ENCODE measurements at regions not wholly inside any gene's neighbourhood (a gene's known extent, or its start where the extent isn't known, plus 50 kb on each side); places are given as distances from the start of the nearest gene placed in this dataset.

GRCh38 chr12:45648070-45648469 is 81.4 kb upstream of the ARID2 start:
- Mint-ChIP-seq H3K36me3 (ENCODE audit: low read depth) (no peaks in the 10 kb centered on the region), H3K27ac (no peak overlapping the region), H3K4me1 (ENCODE audit: low read depth) (peaks cover 10% of the 10 kb centered on the region), H3K4me3 (no peak overlapping the region), H3K9me3 (no peaks in the 10 kb centered on the region), H3K27me3 (peaks cover 8% of the 10 kb centered on the region)

GRCh38 chr12:45651029-45651428 is 78.5 kb upstream of the ARID2 start:
- Mint-ChIP-seq H3K9me3 (no peaks in the 10 kb centered on the region), H3K27ac (no peak overlapping the region), H3K36me3 (ENCODE audit: low read depth) (no peaks in the 10 kb centered on the region), H3K27me3 (peaks cover 8% of the 10 kb centered on the region), H3K4me3 (no peak overlapping the region), H3K4me1 (ENCODE audit: low read depth) (no peaks in the 10 kb centered on the region)

- no peak overlapping the region for H3K27ac Mint-ChIP-seq
- no peak overlapping the region for H3K4me3 Mint-ChIP-seq
- H3K36me3 Mint-ChIP-seq (ENCODE audit: low read depth), result no peaks in the 10 kb centered on the region
- H3K27me3 Mint-ChIP-seq, result peaks cover 8% of the 10 kb centered on the region
- H3K9me3 Mint-ChIP-seq, result no peaks in the 10 kb centered on the region
- no peaks in the 10 kb centered on the region for H3K4me1 Mint-ChIP-seq (ENCODE audit: low read depth)
Observed at GRCh38 chr12:45654002-45654665, 75.4 kb upstream of the ARID2 start.

GRCh38 chr12:45655186-45655585 is 74.3 kb upstream of the ARID2 start:
- Mint-ChIP-seq H3K4me1 (ENCODE audit: low read depth) (no peaks in the 10 kb centered on the region), H3K36me3 (ENCODE audit: low read depth) (no peaks in the 10 kb centered on the region), H3K27ac (no peak overlapping the region), H3K4me3 (no peak overlapping the region), H3K27me3 (peaks cover 4% of the 10 kb centered on the region), H3K9me3 (no peaks in the 10 kb centered on the region)

- H3K4me1 Mint-ChIP-seq (ENCODE audit: low read depth), result no peaks in the 10 kb centered on the region
- H3K27ac Mint-ChIP-seq, result no peak overlapping the region
- no peak overlapping the region for H3K4me3 Mint-ChIP-seq
- peaks cover 2% of the 10 kb centered on the region for H3K9me3 Mint-ChIP-seq
- H3K36me3 Mint-ChIP-seq (ENCODE audit: low read depth), result no peaks in the 10 kb centered on the region
- no peaks in the 10 kb centered on the region for H3K27me3 Mint-ChIP-seq
Observed at GRCh38 chr12:45655743-45656142, 73.8 kb upstream of the ARID2 start.

GRCh38 chr12:45658020-45658419 is 71.5 kb upstream of the ARID2 start:
- H3K4me3 Mint-ChIP-seq, result no peak overlapping the region
- peaks cover 4% of the 10 kb centered on the region for H3K9me3 Mint-ChIP-seq
- H3K36me3 Mint-ChIP-seq (ENCODE audit: low read depth), result no peaks in the 10 kb centered on the region
- H3K27me3 Mint-ChIP-seq, result no peaks in the 10 kb centered on the region
- H3K27ac Mint-ChIP-seq, result no peak overlapping the region
- H3K4me1 Mint-ChIP-seq (ENCODE audit: low read depth), result no peaks in the 10 kb centered on the region

- H3K4me1 Mint-ChIP-seq (ENCODE audit: low read depth), result peaks cover 15% of the 10 kb centered on the region
- H3K27ac Mint-ChIP-seq, result no peak overlapping the region
- H3K27me3 Mint-ChIP-seq, result no peaks in the 10 kb centered on the region
- peaks cover 4% of the 10 kb centered on the region for H3K9me3 Mint-ChIP-seq
- no peaks in the 10 kb centered on the region for H3K36me3 Mint-ChIP-seq (ENCODE audit: low read depth)
- no peak overlapping the region for H3K4me3 Mint-ChIP-seq
Observed at GRCh38 chr12:45660330-45660729, 69.2 kb upstream of the ARID2 start.

- no peak overlapping the region for H3K4me3 Mint-ChIP-seq
- H3K4me1 Mint-ChIP-seq (ENCODE audit: low read depth), result peaks cover 39% of the 10 kb centered on the region
- no peak overlapping the region for H3K27ac Mint-ChIP-seq
- no peaks in the 10 kb centered on the region for H3K36me3 Mint-ChIP-seq (ENCODE audit: low read depth)
- H3K27me3 Mint-ChIP-seq, result no peaks in the 10 kb centered on the region
- H3K9me3 Mint-ChIP-seq, result peaks cover 4% of the 10 kb centered on the region
Observed at GRCh38 chr12:45663455-45663854, 66.1 kb upstream of the ARID2 start.

GRCh38 chr12:45665941-45666340 is 63.6 kb upstream of the ARID2 start:
- H3K4me3 Mint-ChIP-seq, result no peak overlapping the region
- H3K4me1 Mint-ChIP-seq (ENCODE audit: low read depth), result peaks cover 63% of the 10 kb centered on the region
- H3K27ac Mint-ChIP-seq, result no peak overlapping the region
- H3K36me3 Mint-ChIP-seq (ENCODE audit: low read depth), result no peaks in the 10 kb centered on the region
- no peaks in the 10 kb centered on the region for H3K9me3 Mint-ChIP-seq
- no peaks in the 10 kb centered on the region for H3K27me3 Mint-ChIP-seq

- Mint-ChIP-seq H3K4me1 (ENCODE audit: low read depth) (peaks cover 66% of the 10 kb centered on the region), H3K4me3 (no peak overlapping the region), H3K9me3 (no peaks in the 10 kb centered on the region), H3K27ac (no peak overlapping the region), H3K27me3 (no peaks in the 10 kb centered on the region), H3K36me3 (ENCODE audit: low read depth) (no peaks in the 10 kb centered on the region)
Observed at GRCh38 chr12:45666396-45666795, 63.1 kb upstream of the ARID2 start.

GRCh38 chr12:45666816-45667215 is 62.7 kb upstream of the ARID2 start:
- H3K36me3 Mint-ChIP-seq (ENCODE audit: low read depth), result no peaks in the 10 kb centered on the region
- H3K27me3 Mint-ChIP-seq, result no peaks in the 10 kb centered on the region
- H3K9me3 Mint-ChIP-seq, result no peaks in the 10 kb centered on the region
- H3K4me3 Mint-ChIP-seq, result no peak overlapping the region
- peaks cover 66% of the 10 kb centered on the region for H3K4me1 Mint-ChIP-seq (ENCODE audit: low read depth)
- H3K27ac Mint-ChIP-seq, result no peak overlapping the region

GRCh38 chr12:45667761-45668160 is 61.7 kb upstream of the ARID2 start:
- peaks cover 66% of the 10 kb centered on the region for H3K4me1 Mint-ChIP-seq (ENCODE audit: low read depth)
- H3K27ac Mint-ChIP-seq, result no peak overlapping the region
- no peaks in the 10 kb centered on the region for H3K36me3 Mint-ChIP-seq (ENCODE audit: low read depth)
- no peak overlapping the region for H3K4me3 Mint-ChIP-seq
- no peaks in the 10 kb centered on the region for H3K27me3 Mint-ChIP-seq
- H3K9me3 Mint-ChIP-seq, result no peaks in the 10 kb centered on the region

GRCh38 chr12:45668641-45669040 is 60.9 kb upstream of the ARID2 start:
- peak overlapping the region; percentile 19 for H3K4me3 Mint-ChIP-seq
- H3K27me3 Mint-ChIP-seq, result no peaks in the 10 kb centered on the region
- H3K9me3 Mint-ChIP-seq, result no peaks in the 10 kb centered on the region
- peak overlapping the region; percentile 33 for H3K27ac Mint-ChIP-seq
- H3K4me1 Mint-ChIP-seq (ENCODE audit: low read depth), result peaks cover 63% of the 10 kb centered on the region
- no peaks in the 10 kb centered on the region for H3K36me3 Mint-ChIP-seq (ENCODE audit: low read depth)

- Mint-ChIP-seq H3K4me1 (ENCODE audit: low read depth) (peaks cover 60% of the 10 kb centered on the region), H3K27me3 (no peaks in the 10 kb centered on the region), H3K4me3 (peak overlapping the region; percentile 19), H3K27ac (peak overlapping the region; percentile 33), H3K9me3 (no peaks in the 10 kb centered on the region), H3K36me3 (ENCODE audit: low read depth) (no peaks in the 10 kb centered on the region)
Observed at GRCh38 chr12:45669093-45669492, 60.4 kb upstream of the ARID2 start.

GRCh38 chr12:45669792-45670191 is 59.7 kb upstream of the ARID2 start:
- Mint-ChIP-seq H3K4me1 (ENCODE audit: low read depth) (peaks cover 53% of the 10 kb centered on the region), H3K27ac (no peak overlapping the region), H3K36me3 (ENCODE audit: low read depth) (no peaks in the 10 kb centered on the region), H3K27me3 (no peaks in the 10 kb centered on the region), H3K9me3 (no peaks in the 10 kb centered on the region), H3K4me3 (no peak overlapping the region)

GRCh38 chr12:45670346-45671065 is 59.0 kb upstream of the ARID2 start:
- Mint-ChIP-seq H3K9me3 (no peaks in the 10 kb centered on the region), H3K27ac (no peak overlapping the region), H3K4me1 (ENCODE audit: low read depth) (peaks cover 52% of the 10 kb centered on the region), H3K4me3 (no peak overlapping the region), H3K27me3 (no peaks in the 10 kb centered on the region), H3K36me3 (ENCODE audit: low read depth) (no peaks in the 10 kb centered on the region)

All from stimulated activated naive CD8-positive, alpha-beta T cell treated with anti-CD3 and anti-CD28 coated beads, Interleukin-15, Interleukin-2, amounts not matched to agents 100 ng/mL and 50 ng/mL, for 24 hours (primary cell).